ENCODE measurements at regions not wholly inside any gene's neighbourhood (a gene's known extent, or its start where the extent isn't known, plus 50 kb on each side); places are given as distances from the start of the nearest gene placed in this dataset.

- POLR2A ChIA-PET, result no interaction called here
Observed at GRCh38 chr7:79786187-79786586, 332.7 kb upstream of the MAGI2 start.

DNA sequence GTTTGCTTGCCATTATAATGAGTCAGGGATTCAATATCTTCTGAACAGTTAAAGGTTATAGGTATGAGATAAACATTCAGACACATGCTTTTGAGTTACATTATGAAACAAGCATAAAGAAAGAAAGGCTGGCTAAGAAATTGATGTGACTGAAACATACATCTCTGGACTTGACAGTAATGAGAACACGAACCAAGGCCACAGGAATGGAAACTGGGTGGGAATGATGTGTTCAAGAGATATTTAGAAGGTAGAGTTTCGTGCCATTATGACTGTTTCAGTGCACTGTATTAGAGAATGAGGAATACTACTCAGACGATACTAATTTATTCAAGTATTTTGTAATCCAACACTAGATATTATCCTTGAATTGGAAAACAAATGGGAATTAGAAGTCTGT lies 332.1 kb upstream of the MAGI2 start:
- no peak overlapping the region for H3K27ac ChIP-seq (ENCODE audit: low read depth in 1 of 2, low read length in 2 of 2)
- H3K4me1 ChIP-seq (ENCODE audit: insufficient read depth, low read length), result no peaks in the 10 kb centered on the region
- CTCF ChIA-PET, result no interaction called here
- TF ChIP-seq CTCF (IDR thresholded peaks at IDR 0.05), result no peak
- no peak for ATAC-seq (ENCODE audit: poor library complexity)
- no peaks in the 10 kb centered on the region for H3K27me3 ChIP-seq (ENCODE audit: control insufficient read depth in 1 of 2, insufficient read depth in 2 of 2, low read length in 2 of 2)
- intact Hi-C loops (cut with DNase I, micrococcal nuclease), result no loop called here
- H3K36me3 ChIP-seq (ENCODE audit: insufficient read depth, low read length), result no peaks in the 10 kb centered on the region
- Mint-ChIP-seq H3K9me3 (peaks cover 5% of the 10 kb centered on the region), H3K4me3 (no peak overlapping the region), H3K27ac (no peak overlapping the region), H3K36me3 (ENCODE audit: low read depth) (no peaks in the 10 kb centered on the region), H3K27me3 (no peaks in the 10 kb centered on the region), H3K4me1 (ENCODE audit: low read depth) (no peaks in the 10 kb centered on the region)
- POLR2A ChIA-PET, result no interaction called here
- H3K4me3 ChIP-seq (ENCODE audit: low read length), result no peak overlapping the region
- H3K9me3 ChIP-seq (ENCODE audit: control insufficient read depth in 1 of 2, insufficient read depth in 1 of 2, low read length in 2 of 2), result no peaks in the 10 kb centered on the region
- no peak for DNase-seq

More at GRCh38 chr7:79786187-79786586, 332.7 kb upstream of the MAGI2 start:
- DNase-seq, result no peak
- H3K4me3 Mint-ChIP-seq, result no peak overlapping the region
- Histone ChIP-seq H3K27me3 (ENCODE audit: control insufficient read depth in 1 of 2, insufficient read depth in 2 of 2, low read length in 2 of 2) (no peaks in the 10 kb centered on the region), H3K9me3 (ENCODE audit: control insufficient read depth in 1 of 2, insufficient read depth in 1 of 2, low read length in 2 of 2) (no peaks in the 10 kb centered on the region), H3K36me3 (ENCODE audit: insufficient read depth, low read length) (no peaks in the 10 kb centered on the region), H3K27ac (ENCODE audit: low read depth in 1 of 2, low read length in 2 of 2) (no peak overlapping the region), H3K4me1 (ENCODE audit: insufficient read depth, low read length) (no peaks in the 10 kb centered on the region), H3K4me3 (ENCODE audit: low read length) (no peak overlapping the region)
- no peak for TF ChIP-seq CTCF (IDR thresholded peaks at IDR 0.05)
- H3K27me3 Mint-ChIP-seq, result no peaks in the 10 kb centered on the region
- no peaks in the 10 kb centered on the region for H3K36me3 Mint-ChIP-seq (ENCODE audit: low read depth)
- H3K9me3 Mint-ChIP-seq, result peaks cover 5% of the 10 kb centered on the region
- no peaks in the 10 kb centered on the region for H3K4me1 Mint-ChIP-seq (ENCODE audit: low read depth)
- ATAC-seq (ENCODE audit: poor library complexity), result no peak
- intact Hi-C loops (cut with DNase I, micrococcal nuclease), result no loop called here
- H3K27ac Mint-ChIP-seq, result no peak overlapping the region
- CTCF ChIA-PET, result no interaction called here

- H3K27me3 Mint-ChIP-seq, result no peaks in the 10 kb centered on the region
- H3K36me3 Mint-ChIP-seq (ENCODE audit: low read depth), result no peaks in the 10 kb centered on the region
- ATAC-seq (ENCODE audit: poor library complexity), result no peak
- intact Hi-C loops (cut with DNase I, micrococcal nuclease), result no loop called here
- ChIA-PET POLR2A (no interaction called here), CTCF (interaction anchor here (0.5 kb wide), 1 partner anchor 150 kb away, joined by 4 read pairs; no protein-coding TSS in a partner anchor)
- no peaks in the 10 kb centered on the region for H3K36me3 ChIP-seq (ENCODE audit: insufficient read depth, low read length)
- H3K4me1 ChIP-seq (ENCODE audit: insufficient read depth, low read length), result no peaks in the 10 kb centered on the region
- DNase-seq, result no peak
- no peak overlapping the region for H3K4me3 Mint-ChIP-seq
- TF ChIP-seq CTCF (IDR thresholded peaks at IDR 0.05), result no peak
- H3K27ac Mint-ChIP-seq, result no peak overlapping the region
- peaks cover 5% of the 10 kb centered on the region for H3K9me3 Mint-ChIP-seq
- no peaks in the 10 kb centered on the region for H3K9me3 ChIP-seq (ENCODE audit: control insufficient read depth in 1 of 2, insufficient read depth in 1 of 2, low read length in 2 of 2)
- H3K27ac ChIP-seq (ENCODE audit: low read depth in 1 of 2, low read length in 2 of 2), result no peak overlapping the region
- no peaks in the 10 kb centered on the region for H3K4me1 Mint-ChIP-seq (ENCODE audit: low read depth)
- H3K4me3 ChIP-seq (ENCODE audit: low read length), result no peak overlapping the region
- no peaks in the 10 kb centered on the region for H3K27me3 ChIP-seq (ENCODE audit: control insufficient read depth in 1 of 2, insufficient read depth in 2 of 2, low read length in 2 of 2)
Observed at GRCh38 chr7:79782906-79783305, 329.4 kb upstream of the MAGI2 start.

Data from CD4-positive, alpha-beta T cell (primary cell).